OCI-LY3 (cell line): ENCODE measurements at regions not wholly inside any gene's neighbourhood (a gene's known extent, or its start where the extent isn't known, plus 50 kb on each side); places are given as distances from the start of the nearest gene placed in this dataset.

Experiments
- EZH2phosphoT487 ChIP-seq: fragments of 200-600 bp; shearing (Covaris generic); IDR thresholded peaks from 2 replicates; pipeline ENCODE4 v1.6.1; 2018; ENCODE audit warnings: antibody characterized with exemption, mixed run types, low read depth
- TF ChIP-seq, protein P1 (sequence below): fragments of 200-600, 300-600 bp; sonication (generic); IDR thresholded peaks from 2 replicates; pipeline ENCODE4 v1.5.1; 2014; ENCODE audit warnings: antibody characterized with exemption, low read length, low read depth

- TF ChIP-seq, protein P1, sequence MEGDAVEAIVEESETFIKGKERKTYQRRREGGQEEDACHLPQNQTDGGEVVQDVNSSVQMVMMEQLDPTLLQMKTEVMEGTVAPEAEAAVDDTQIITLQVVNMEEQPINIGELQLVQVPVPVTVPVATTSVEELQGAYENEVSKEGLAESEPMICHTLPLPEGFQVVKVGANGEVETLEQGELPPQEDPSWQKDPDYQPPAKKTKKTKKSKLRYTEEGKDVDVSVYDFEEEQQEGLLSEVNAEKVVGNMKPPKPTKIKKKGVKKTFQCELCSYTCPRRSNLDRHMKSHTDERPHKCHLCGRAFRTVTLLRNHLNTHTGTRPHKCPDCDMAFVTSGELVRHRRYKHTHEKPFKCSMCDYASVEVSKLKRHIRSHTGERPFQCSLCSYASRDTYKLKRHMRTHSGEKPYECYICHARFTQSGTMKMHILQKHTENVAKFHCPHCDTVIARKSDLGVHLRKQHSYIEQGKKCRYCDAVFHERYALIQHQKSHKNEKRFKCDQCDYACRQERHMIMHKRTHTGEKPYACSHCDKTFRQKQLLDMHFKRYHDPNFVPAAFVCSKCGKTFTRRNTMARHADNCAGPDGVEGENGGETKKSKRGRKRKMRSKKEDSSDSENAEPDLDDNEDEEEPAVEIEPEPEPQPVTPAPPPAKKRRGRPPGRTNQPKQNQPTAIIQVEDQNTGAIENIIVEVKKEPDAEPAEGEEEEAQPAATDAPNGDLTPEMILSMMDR, result no peak
- TF ChIP-seq EZH2phosphoT487, result no peak
These were observed 222.3 kb upstream of the CDH19 start for GRCh38 chr18:66826211-66826610.
